Astrocyte (in vitro differentiated cells and primary cell): ENCODE measurements at regions not wholly inside any gene's neighbourhood (a gene's known extent, or its start where the extent isn't known, plus 50 kb on each side); places are given as distances from the start of the nearest gene placed in this dataset.

Source experiments
- CTCF ChIP-seq: IDR thresholded peaks from 2 replicates; pipeline ENCODE4 v1.5.1; 2011; ENCODE audit warnings: low read depth, mild to moderate bottlenecking, inconsistent platforms, low read length, moderate library complexity; ENCODE audit not compliant: insufficient read depth
- EZH2 ChIP-seq: IDR thresholded peaks from 2 replicates; pipeline ENCODE4 v1.6.1; 2012; ENCODE audit warnings: mild to moderate bottlenecking, low read length, inconsistent platforms; ENCODE audit not compliant: insufficient read depth

DNA sequence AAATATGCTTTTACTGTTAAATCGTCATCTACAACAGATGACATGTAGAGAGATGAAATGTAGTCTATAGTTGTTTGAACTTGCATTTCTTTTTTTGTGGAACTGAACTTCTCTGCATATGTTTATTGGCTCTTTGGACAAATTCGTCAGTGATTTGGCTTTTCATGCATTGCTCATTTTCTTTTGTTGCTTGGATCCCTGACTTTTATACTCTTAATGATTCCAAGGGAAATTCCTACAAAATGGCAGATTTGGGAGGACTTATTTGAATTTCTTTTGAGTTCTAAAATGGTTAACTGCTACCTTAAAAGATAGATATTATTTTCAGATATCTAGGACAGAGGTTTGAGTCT lies 65.4 kb downstream of the UTRN start:
- no peak for TF ChIP-seq CTCF
- no peak for TF ChIP-seq EZH2
